Tibial nerve (tissue), 4 donors: ENCODE measurements at regions not wholly inside any gene's neighbourhood (a gene's known extent, or its start where the extent isn't known, plus 50 kb on each side); places are given as distances from the start of the nearest gene placed in this dataset.
A peak's percentile ranks its signal among the peaks of the same experiment; 100 is the strongest.
"Not testable (repeated sequence)": the region's sequence is repeated elsewhere in the genome, so short reads cannot be mapped to it uniquely, and the experiment has no call there.

Experiments
- DNase-seq, 2 donors: peaks; one replicate each; pipeline ENCODE4 v3.0.0-alpha.2; 2019; ENCODE audit warnings: low spot score in 2 of 2
- H3K27ac ChIP-seq, 4 donors: fragments of 200-600 bp; sonication (generic) in 3 of 4; one replicate each; pipeline ENCODE4 v1.5.1; 2017 to 2019; ENCODE audit warnings: mild to moderate bottlenecking in 1 of 4
- H3K27me3 ChIP-seq, 2 donors: fragments of 200-600 bp; sonication (generic) in 1 of 2; one replicate each; pipeline versions ENCODE4 v1.5.1 to v1.6.0; 2017 to 2019
- H3K36me3 ChIP-seq, 3 donors: fragments of 200-600 bp; sonication (generic); one replicate each; pipeline ENCODE4 v1.5.1; 2018 to 2019
- H3K4me1 ChIP-seq, 4 donors: fragments of 200-600 bp; sonication (generic) in 3 of 4; one replicate each; pipeline ENCODE4 v1.5.1; 2017 to 2019
- H3K4me3 ChIP-seq, 4 donors: fragments of 200-600 bp; sonication (generic) in 3 of 4; one replicate each; pipeline ENCODE4 v1.5.1; 2017 to 2019; ENCODE audit warnings: mild to moderate bottlenecking in 1 of 4, moderate library complexity in 1 of 4
- H3K9me3 ChIP-seq, 4 donors: fragments of 200-600 bp; sonication (generic) in 3 of 4; one replicate each; pipeline ENCODE4 v1.5.1; 2017 to 2019
- EP300 ChIP-seq, 2 donors: sonication (generic); formaldehyde crosslinking; IDR thresholded peaks; one replicate each; pipeline ENCODE4 v1.6.1; 2017; ENCODE audit warnings: antibody characterized with exemption in 2 of 2, mild to moderate bottlenecking in 1 of 2
- POLR2A ChIP-seq, 2 donors: fragments of 450-650 bp; IDR thresholded peaks; one replicate each; pipeline ENCODE4 v1.6.1; 2017; ENCODE audit warnings: antibody characterized with exemption in 2 of 2, mild to moderate bottlenecking in 2 of 2, moderate library complexity in 2 of 2
- WGBS, 2 donors: methylation state at CpG; one replicate each; pipeline ENCODE4 v1.1.5; 2018; 5-methylcytosine and 5-hydroxymethylcytosine counted together
- TF ChIP-seq, protein P1 (sequence below), 5 experiments: fragments of 200-600 bp in 3 of 5; fragments of 450-650 bp in 2 of 5; sonication (generic) in 3 of 5; IDR thresholded peaks; one replicate each; pipeline ENCODE4 v1.5.1; 2016 to 2019; ENCODE audit warnings: antibody characterized with exemption in 5 of 5, mild to moderate bottlenecking in 3 of 5, moderate library complexity in 2 of 5

GRCh38 chr15:89018207-89018606 lies 70.0 kb upstream of the ABHD2 start:
- no peaks in the 10 kb centered on the region for H3K36me3 ChIP-seq
- 44 to 51% methylated on average over 7 of the region's 7 CpGs for WGBS, 2 donors
- H3K9me3 ChIP-seq, result no peaks in the 10 kb centered on the region
- H3K4me3 ChIP-seq, result no peak overlapping the region
- H3K27me3 ChIP-seq, result no peaks in the 10 kb centered on the region
- peak overlapping the region; percentile 14 to 83 (median 64) for H3K27ac ChIP-seq
- peak; percentile 54 to 59 for DNase-seq
- TF ChIP-seq EP300 (IDR thresholded peaks at IDR 0.05), result peak; percentile 23 to 27
- TF ChIP-seq, protein P1, sequence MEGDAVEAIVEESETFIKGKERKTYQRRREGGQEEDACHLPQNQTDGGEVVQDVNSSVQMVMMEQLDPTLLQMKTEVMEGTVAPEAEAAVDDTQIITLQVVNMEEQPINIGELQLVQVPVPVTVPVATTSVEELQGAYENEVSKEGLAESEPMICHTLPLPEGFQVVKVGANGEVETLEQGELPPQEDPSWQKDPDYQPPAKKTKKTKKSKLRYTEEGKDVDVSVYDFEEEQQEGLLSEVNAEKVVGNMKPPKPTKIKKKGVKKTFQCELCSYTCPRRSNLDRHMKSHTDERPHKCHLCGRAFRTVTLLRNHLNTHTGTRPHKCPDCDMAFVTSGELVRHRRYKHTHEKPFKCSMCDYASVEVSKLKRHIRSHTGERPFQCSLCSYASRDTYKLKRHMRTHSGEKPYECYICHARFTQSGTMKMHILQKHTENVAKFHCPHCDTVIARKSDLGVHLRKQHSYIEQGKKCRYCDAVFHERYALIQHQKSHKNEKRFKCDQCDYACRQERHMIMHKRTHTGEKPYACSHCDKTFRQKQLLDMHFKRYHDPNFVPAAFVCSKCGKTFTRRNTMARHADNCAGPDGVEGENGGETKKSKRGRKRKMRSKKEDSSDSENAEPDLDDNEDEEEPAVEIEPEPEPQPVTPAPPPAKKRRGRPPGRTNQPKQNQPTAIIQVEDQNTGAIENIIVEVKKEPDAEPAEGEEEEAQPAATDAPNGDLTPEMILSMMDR (IDR thresholded peaks at IDR 0.05), result no peak
- H3K4me1 ChIP-seq, result peaks cover 0 to 38% (median 12%) of the 10 kb centered on the region in 4 donors

DNA sequence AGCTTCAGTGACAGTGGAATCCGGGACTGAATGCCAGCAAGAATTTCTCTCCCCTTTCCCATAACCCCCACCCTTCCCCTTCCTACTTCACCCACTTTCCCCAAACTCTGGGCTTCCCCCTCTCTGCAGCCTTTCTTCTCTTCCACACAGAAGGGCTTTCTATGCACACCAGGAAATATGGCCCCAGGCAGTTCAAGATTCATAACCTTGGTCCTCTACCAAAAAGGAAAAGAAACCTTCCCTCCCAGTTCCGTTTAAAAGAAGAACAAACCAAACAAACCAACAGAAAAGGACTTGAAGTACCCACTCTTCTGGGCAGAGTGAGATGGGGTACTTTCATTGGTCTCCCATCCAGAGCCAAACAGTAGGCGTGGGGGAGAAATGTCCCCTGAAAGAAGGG lies 68.8 kb upstream of the ABHD2 start:
- no peak overlapping the region for H3K4me3 ChIP-seq
- H3K9me3 ChIP-seq, result no peaks in the 10 kb centered on the region
- TF ChIP-seq POLR2A (IDR thresholded peaks at IDR 0.05), result no peak
- TF ChIP-seq, protein P1 (IDR thresholded peaks at IDR 0.05), result no peak
- no peak for TF ChIP-seq EP300 (IDR thresholded peaks at IDR 0.05)
- H3K36me3 ChIP-seq, result no peaks in the 10 kb centered on the region
- DNase-seq, result no peak
- no peaks in the 10 kb centered on the region for H3K27me3 ChIP-seq
- peak overlapping the region in 2 of 4 donors; percentile 74 to 83 for H3K27ac ChIP-seq
- 36 to 40% methylated on average over 3 of the region's 3 CpGs for WGBS, 2 donors
- H3K4me1 ChIP-seq, result peaks cover 0 to 38% (median 12%) of the 10 kb centered on the region in 4 donors

- Histone ChIP-seq H3K27ac (peak overlapping the region; percentile 20 to 83 (median 66)), H3K4me3 (no peak overlapping the region), H3K27me3 (no peaks in the 10 kb centered on the region), H3K4me1 (peaks cover 0 to 37% (median 12%) of the 10 kb centered on the region in 4 donors), H3K36me3 (no peaks in the 10 kb centered on the region), H3K9me3 (peaks cover 0 to 17% (median 0%) of the 10 kb centered on the region in 4 donors)
- no peak for DNase-seq
- TF ChIP-seq EP300 (IDR thresholded peaks at IDR 0.05), result peak; percentile 63 to 81
- no peak for TF ChIP-seq POLR2A (IDR thresholded peaks at IDR 0.05)
- TF ChIP-seq, protein P1 (IDR thresholded peaks at IDR 0.05), result no peak
- WGBS, 2 donors, result 36 to 49% methylated on average over 2 of the region's 2 CpGs
These were observed 67.0 kb upstream of the ABHD2 start for GRCh38 chr15:89021224-89021623.

DNA sequence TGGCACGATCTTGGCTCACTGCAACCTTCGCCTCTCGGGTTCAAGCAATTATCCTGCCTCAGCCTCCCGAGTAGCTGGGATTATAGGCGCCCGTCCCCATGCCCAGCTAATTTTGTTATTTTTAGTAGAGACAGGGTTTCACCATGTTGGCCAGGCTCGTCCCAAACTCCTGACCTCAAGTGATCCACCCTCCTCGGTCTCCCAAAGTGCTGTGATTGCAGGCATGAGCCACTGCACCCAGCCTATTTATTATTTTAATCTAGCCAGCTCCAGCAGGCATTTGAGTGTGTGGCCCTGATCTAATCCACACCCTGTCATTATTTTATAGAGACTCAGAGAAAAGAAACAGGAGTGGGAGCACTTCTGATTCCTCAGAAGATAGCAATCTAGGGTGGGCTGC lies 66.4 kb upstream of the ABHD2 start:
- peaks cover 0 to 18% (median 0%) of the 10 kb centered on the region in 4 donors for H3K9me3 ChIP-seq
- not testable (repeated sequence) for H3K36me3 ChIP-seq, H3K4me3 ChIP-seq, H3K27me3 ChIP-seq, DNase-seq
- peaks cover 0 to 31% (median 12%) of the 10 kb centered on the region in 4 donors for H3K4me1 ChIP-seq
- 78 to 85% methylated on average over 8 of the region's 8 CpGs for WGBS, 2 donors
- peak overlapping the region; percentile 20 to 83 (median 66) for H3K27ac ChIP-seq

GRCh38 chr15:89023311-89023961 lies 64.8 kb upstream of the ABHD2 start:
- no peak overlapping the region for H3K4me3 ChIP-seq
- peaks cover 0 to 18% (median 0%) of the 10 kb centered on the region in 4 donors for H3K9me3 ChIP-seq
- no peaks in the 10 kb centered on the region for H3K36me3 ChIP-seq
- no peak overlapping the region for H3K27ac ChIP-seq
- 84 to 86% methylated on average over 8 of the region's 8 CpGs for WGBS, 2 donors
- H3K27me3 ChIP-seq, result no peaks in the 10 kb centered on the region
- no peak for TF ChIP-seq POLR2A (IDR thresholded peaks at IDR 0.05)
- TF ChIP-seq, protein P1 (IDR thresholded peaks at IDR 0.05), result no peak
- TF ChIP-seq EP300 (IDR thresholded peaks at IDR 0.05), result no peak
- H3K4me1 ChIP-seq, result peaks cover 0 to 15% (median 4%) of the 10 kb centered on the region in 4 donors
- no peak for DNase-seq
